D721Med (cell line): ENCODE measurements at regions not wholly inside any gene's neighbourhood (a gene's known extent, or its start where the extent isn't known, plus 50 kb on each side); places are given as distances from the start of the nearest gene placed in this dataset.

Experiments
- DNase-seq: peaks from one replicate; pipeline ENCODE4 v3.0.0; 2011; ENCODE audit warnings: low spot score; ENCODE audit not compliant: insufficient read length
- FAIRE-seq: peaks from 2 replicates; lab custom pipeline; 2011; peaks lifted over from hg19 to GRCh38; lab: Jason Lieb, UNC
- TF ChIP-seq, protein P1 (sequence below): IDR thresholded peaks from 2 replicates; pipeline ENCODE4 v1.5.1; 2012; ENCODE audit warnings: mild to moderate bottlenecking, control low read depth; ENCODE audit not compliant: insufficient read depth; ENCODE audit errors: missing control alignments

DNA sequence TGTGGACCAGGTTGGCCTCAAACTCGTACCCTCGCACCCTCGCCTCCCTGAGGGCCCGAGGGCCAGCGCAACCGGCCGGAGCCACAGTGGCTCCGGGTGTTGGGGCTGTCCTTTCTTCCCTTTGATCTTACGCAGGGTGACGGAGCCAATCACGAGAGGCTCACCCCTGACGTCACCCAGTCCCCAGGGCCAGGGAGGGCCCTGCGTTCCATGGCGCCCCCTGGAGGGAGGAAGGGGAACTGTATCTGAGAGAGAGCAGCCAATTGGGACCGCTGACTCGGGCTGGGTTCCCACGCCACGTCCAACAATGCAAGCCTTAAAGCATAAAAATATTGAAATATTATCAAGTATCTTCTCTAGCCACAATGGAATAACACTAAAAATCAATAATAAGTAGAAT, 432.8 kb upstream of the LRRTM4 start:
- DNase-seq = no peak
- TF ChIP-seq, protein P1, sequence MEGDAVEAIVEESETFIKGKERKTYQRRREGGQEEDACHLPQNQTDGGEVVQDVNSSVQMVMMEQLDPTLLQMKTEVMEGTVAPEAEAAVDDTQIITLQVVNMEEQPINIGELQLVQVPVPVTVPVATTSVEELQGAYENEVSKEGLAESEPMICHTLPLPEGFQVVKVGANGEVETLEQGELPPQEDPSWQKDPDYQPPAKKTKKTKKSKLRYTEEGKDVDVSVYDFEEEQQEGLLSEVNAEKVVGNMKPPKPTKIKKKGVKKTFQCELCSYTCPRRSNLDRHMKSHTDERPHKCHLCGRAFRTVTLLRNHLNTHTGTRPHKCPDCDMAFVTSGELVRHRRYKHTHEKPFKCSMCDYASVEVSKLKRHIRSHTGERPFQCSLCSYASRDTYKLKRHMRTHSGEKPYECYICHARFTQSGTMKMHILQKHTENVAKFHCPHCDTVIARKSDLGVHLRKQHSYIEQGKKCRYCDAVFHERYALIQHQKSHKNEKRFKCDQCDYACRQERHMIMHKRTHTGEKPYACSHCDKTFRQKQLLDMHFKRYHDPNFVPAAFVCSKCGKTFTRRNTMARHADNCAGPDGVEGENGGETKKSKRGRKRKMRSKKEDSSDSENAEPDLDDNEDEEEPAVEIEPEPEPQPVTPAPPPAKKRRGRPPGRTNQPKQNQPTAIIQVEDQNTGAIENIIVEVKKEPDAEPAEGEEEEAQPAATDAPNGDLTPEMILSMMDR = no peak
- no peak for FAIRE-seq

DNA sequence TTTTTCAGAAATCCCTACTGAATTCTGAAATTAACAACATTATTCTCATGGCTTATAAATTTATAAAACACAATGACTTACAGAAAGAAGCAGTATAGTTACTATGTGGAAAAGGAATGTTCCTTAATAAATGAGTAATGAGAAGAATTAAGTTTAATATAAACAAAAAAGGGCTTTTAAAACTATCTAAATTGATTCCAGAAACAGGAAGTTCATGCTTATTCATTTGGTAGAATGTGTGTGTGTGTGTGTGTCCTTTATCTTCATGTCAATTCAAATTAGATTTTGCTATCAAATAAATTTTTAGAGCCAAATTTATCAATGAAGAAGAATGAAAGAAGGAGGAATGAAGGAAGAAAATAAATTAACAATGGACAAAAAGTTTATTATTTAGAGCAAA, 440.8 kb upstream of the LRRTM4 start:
- TF ChIP-seq, protein P1 = no peak
- DNase-seq = no peak
- FAIRE-seq = no peak

DNA sequence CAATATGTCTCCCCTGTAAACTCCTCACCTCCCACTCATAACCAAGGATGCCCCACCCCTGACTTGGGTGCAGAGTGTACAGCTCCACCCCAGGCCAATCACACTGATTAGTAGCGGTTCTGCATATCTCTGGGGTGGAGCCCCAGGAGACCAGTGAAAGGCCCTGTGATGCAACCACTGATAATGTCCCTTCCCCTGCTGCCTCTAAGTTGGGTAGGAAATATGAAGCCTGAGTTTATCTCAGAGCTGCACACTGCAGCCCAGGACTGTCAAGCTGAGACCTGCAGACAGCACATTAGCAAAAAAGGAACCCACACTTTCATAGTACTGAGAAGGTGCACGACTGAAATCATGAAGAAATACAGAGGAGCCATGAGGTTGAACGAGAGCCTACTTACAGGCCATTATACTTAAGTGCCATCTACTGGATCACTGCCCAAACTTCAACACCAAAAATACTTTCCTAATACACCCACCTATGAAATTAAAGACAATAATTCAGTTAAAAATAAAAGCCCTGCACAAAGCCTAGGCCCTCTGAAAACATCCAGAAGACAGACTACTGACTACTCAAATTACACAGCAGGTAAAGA, 455.4 kb upstream of the LRRTM4 start:
- TF ChIP-seq, protein P1 = no peak
- no peak for FAIRE-seq
- DNase-seq = no peak

DNA sequence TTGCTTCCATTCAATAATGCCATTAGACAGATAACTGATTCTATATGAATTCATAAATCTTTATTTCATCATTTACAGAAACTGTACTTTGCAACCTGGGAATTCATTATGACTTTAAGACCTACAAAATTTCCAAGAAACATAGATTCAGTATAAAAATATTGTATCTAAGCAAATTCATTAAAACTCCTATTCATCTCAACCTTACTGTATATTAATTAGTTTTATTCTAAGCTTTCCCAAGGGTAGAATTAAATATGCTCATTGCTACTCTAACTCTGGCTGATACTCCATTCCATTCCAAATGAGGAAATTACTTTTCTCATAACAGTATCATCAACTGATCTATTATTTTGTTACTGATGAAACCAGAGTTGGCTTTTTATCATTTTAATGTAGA, 473.0 kb upstream of the LRRTM4 start:
- TF ChIP-seq, protein P1 = no peak
- FAIRE-seq = no peak
- DNase-seq = no peak

DNA sequence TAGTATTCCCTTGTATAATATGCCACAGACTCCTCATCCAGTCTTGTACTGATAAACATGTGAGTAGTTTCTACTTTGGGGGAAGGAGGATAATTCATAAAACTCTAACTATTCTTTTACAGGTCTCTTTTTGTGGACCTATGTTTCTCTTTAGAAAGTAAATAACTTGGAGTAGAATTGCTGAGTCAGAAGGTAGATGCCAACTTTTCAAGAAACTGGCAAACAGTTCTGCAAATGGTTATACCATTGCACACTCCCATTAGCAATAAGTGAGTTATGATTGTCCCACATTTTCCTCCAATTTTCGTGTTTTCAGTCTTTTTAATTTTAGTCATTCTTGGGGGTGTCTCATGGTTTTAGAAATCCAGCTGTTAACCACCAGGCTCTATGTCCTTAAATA, 477.2 kb upstream of the LRRTM4 start:
- no peak for DNase-seq
- no peak for FAIRE-seq
- TF ChIP-seq, protein P1 = no peak

DNA sequence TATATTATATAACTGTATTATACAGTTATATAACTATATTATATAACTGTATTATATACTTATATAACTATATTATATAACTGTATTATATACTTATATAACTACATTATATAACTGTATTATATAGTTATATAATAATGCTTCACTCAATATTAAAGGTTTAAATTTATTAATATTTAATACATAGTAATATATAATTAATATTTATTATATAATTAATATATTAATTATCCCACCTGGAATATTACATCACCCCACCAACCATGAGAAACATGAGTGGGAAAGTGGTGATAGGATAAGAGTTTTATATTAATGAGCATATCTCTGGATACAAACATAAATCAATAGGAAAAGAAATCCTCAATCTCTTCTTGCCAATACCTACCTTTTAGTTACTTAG, 487.1 kb upstream of the LRRTM4 start:
- TF ChIP-seq, protein P1 = no peak
- no peak for DNase-seq
- no peak for FAIRE-seq

DNA sequence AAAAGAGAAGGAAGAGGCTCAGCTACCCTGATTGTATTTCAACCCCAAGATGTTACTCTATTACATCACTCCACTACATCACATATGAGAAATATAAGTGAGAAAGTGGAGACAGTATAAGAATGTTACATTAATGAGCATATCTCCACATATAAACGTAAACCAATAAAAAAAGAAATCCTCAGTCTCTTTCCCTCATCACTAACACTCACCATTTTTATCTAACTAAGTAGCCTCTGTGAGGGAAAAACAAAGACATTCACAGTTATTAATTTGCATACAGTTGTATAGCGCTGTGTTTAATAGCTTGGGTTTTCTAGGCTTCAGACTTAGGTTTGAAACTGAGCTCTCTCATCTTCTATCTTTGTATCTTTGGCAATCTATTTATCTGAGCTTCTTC, 489.1 kb upstream of the LRRTM4 start:
- TF ChIP-seq, protein P1 = no peak
- FAIRE-seq (no peak), DNase-seq (no peak)
